ENCODE measurements at regions not wholly inside any gene's neighbourhood (a gene's known extent, or its start where the extent isn't known, plus 50 kb on each side); places are given as distances from the start of the nearest gene placed in this dataset.

- TF ChIP-seq FOXK2 (IDR thresholded peaks at IDR 0.05): no peak
- no peak for TF ChIP-seq ZNF384 (IDR thresholded peaks at IDR 0.05)
- no peak for TF ChIP-seq NFRKB (IDR thresholded peaks at IDR 0.05)
- TF ChIP-seq TARDBP (IDR thresholded peaks at IDR 0.05): no peak
- no peak for TF ChIP-seq BHLHE40 (IDR thresholded peaks at IDR 0.05; ENCODE audit: borderline replicate concordance)
- no peak for TF ChIP-seq FOXM1 (IDR thresholded peaks at IDR 0.05; ENCODE audit: borderline replicate concordance)
- TF ChIP-seq LEF1 (IDR thresholded peaks at IDR 0.05; ENCODE audit: borderline replicate concordance): no peak
- TF ChIP-seq SP1 (IDR thresholded peaks at IDR 0.05): no peak
- TF ChIP-seq ELF4 (IDR thresholded peaks at IDR 0.05): no peak
- TF ChIP-seq SUZ12 (IDR thresholded peaks at IDR 0.05): no peak
These were observed 313.5 kb upstream of the PLXNA2 start for GRCh38 chr1:208557723-208558094.
